BJ (cell line): ENCODE measurements at regions not wholly inside any gene's neighbourhood (a gene's known extent, or its start where the extent isn't known, plus 50 kb on each side); places are given as distances from the start of the nearest gene placed in this dataset.

Experiments
- CTCF ChIA-PET: fragments of 350-600 bp; formaldehyde crosslinking; extraction: SDS; loops from one replicate; lab custom pipeline; 2021; ENCODE audit warnings: antibody characterized with exemption, inconsistent platforms; lab: Yijun Ruan, JAX
- POLR2A ChIA-PET: fragments of 300-600 bp; sonication (Branson Sonifier 250); formaldehyde crosslinking; extraction: SDS; loops from one replicate; lab custom pipeline; 2021; ENCODE audit warnings: antibody characterized with exemption; lab: Charles Lee
- DNase-seq: peaks from one replicate; pipeline ENCODE4 v3.0.0-alpha.2; 2011; ENCODE audit warnings: low read depth
- H3K27me3 ChIP-seq: 2 replicates; pipeline ENCODE4 v1.6.0; 2011; ENCODE audit warnings: low read length; ENCODE audit not compliant: control insufficient read depth, insufficient read depth
- H3K36me3 ChIP-seq: 2 replicates; pipeline ENCODE4 v1.5.1; 2011; ENCODE audit warnings: low read length; ENCODE audit not compliant: control insufficient read depth, insufficient read depth
- H3K4me3 ChIP-seq: 2 replicates; pipeline ENCODE4 v1.5.1; 2011; ENCODE audit warnings: low read depth, mild to moderate bottlenecking, control low read depth, low read length
- TF ChIP-seq, protein P1 (sequence below): IDR thresholded peaks from 2 replicates; pipeline ENCODE4 v1.5.1; 2011; ENCODE audit warnings: low read depth, mild to moderate bottlenecking, control low read depth, inconsistent platforms, low read length, moderate library complexity; ENCODE audit not compliant: insufficient read depth

DNA sequence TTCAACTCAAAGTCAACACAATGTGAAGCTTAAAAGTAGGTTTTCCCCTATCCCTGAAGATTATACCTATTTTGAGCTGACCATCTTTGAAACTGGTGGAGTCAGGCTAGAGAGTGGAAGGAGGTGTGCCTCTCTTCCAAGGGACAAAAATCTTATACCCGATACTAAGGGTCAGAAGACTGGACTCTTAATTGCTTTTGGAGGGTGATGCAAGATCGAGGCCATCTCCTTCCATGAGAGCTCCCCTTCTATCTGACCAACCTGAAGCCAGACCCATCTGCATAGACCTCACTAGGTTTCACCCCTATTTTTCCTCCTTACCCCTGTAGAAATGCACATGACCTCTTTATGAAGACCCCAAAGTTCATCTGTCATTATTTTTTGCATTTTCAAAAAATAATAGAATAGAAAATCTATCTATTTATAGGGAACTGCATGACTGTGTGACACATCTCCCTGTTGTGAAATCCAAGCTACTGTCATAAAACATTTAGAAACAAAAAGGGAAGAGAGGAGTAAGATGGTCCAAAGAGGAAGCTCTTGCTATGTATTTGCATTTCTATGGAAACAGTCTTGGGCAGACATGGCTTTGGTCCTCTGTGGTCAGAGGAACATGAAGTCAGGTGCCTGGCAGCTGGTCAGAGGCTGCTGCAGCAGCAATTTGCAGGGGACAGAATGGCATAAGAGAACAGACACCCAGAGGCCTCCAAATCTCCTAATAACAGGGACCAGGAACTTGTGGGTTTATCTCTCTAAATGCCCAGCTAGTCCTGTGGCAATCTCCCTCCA lies 349.2 kb downstream of the MAFB start:
- CTCF ChIA-PET, result interaction anchor here (1.8 kb wide), 1 partner anchor 12 kb away, joined by 4 read pairs; no protein-coding TSS in a partner anchor
- DNase-seq, result no peak
- no peak overlapping the region for H3K4me3 ChIP-seq
- no peaks in the 10 kb centered on the region for H3K27me3 ChIP-seq
- POLR2A ChIA-PET, result interaction anchor here (0.5 kb wide), 1 partner anchor 820 kb away, joined by 3 read pairs; no protein-coding TSS in a partner anchor
- no peaks in the 10 kb centered on the region; the same call in 1 of the 2 replicates for H3K36me3 ChIP-seq
- TF ChIP-seq, protein P1, sequence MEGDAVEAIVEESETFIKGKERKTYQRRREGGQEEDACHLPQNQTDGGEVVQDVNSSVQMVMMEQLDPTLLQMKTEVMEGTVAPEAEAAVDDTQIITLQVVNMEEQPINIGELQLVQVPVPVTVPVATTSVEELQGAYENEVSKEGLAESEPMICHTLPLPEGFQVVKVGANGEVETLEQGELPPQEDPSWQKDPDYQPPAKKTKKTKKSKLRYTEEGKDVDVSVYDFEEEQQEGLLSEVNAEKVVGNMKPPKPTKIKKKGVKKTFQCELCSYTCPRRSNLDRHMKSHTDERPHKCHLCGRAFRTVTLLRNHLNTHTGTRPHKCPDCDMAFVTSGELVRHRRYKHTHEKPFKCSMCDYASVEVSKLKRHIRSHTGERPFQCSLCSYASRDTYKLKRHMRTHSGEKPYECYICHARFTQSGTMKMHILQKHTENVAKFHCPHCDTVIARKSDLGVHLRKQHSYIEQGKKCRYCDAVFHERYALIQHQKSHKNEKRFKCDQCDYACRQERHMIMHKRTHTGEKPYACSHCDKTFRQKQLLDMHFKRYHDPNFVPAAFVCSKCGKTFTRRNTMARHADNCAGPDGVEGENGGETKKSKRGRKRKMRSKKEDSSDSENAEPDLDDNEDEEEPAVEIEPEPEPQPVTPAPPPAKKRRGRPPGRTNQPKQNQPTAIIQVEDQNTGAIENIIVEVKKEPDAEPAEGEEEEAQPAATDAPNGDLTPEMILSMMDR, result no peak

DNA sequence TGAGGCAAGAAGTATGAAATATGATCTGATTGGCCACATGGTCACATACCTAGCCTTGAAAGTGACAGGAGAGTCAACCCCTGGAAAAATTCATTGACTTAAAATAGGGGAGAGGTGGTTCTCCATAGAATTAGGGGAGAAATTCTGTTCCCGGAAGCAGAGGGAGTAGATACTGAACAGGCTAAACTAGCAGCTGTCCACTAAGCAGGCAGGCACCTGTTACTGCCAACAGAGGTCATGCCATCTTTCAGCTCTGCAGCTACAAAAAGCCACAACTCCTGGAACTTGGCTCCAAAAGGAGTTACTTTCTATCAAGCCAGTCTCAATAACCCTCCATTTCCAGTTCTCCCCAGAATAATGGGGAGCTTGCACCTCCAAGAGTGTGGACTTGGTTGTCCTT lies 352.5 kb downstream of the MAFB start:
- TF ChIP-seq, protein P1, result no peak
- Histone ChIP-seq H3K4me3 (no peak overlapping the region), H3K36me3 (no peaks in the 10 kb centered on the region), H3K27me3 (no peaks in the 10 kb centered on the region)
- ChIA-PET POLR2A (no interaction called here), CTCF (no interaction called here)
- no peak for DNase-seq

GRCh38 chr20:40335901-40336351 lies 353.1 kb downstream of the MAFB start:
- Histone ChIP-seq H3K27me3 (no peaks in the 10 kb centered on the region), H3K4me3 (no peak overlapping the region), H3K36me3 (no peaks in the 10 kb centered on the region)
- TF ChIP-seq, protein P1, result no peak
- POLR2A ChIA-PET, result no interaction called here
- DNase-seq, result no peak
- CTCF ChIA-PET, result interaction anchor here (1.2 kb wide), 1 partner anchor 354 kb away, joined by 3 read pairs; no protein-coding TSS in a partner anchor

GRCh38 chr20:40335437-40335836 lies 353.6 kb downstream of the MAFB start:
- POLR2A ChIA-PET, result no interaction called here
- H3K4me3 ChIP-seq, result no peak overlapping the region
- no peaks in the 10 kb centered on the region for H3K36me3 ChIP-seq
- H3K27me3 ChIP-seq, result no peaks in the 10 kb centered on the region
- TF ChIP-seq, protein P1, result no peak
- CTCF ChIA-PET, result interaction anchor here (1.2 kb wide), 1 partner anchor 355 kb away, joined by 3 read pairs; no protein-coding TSS in a partner anchor
- DNase-seq, result no peak

GRCh38 chr20:40333591-40333990 lies 355.4 kb downstream of the MAFB start:
- no peak overlapping the region for H3K4me3 ChIP-seq
- TF ChIP-seq, protein P1, result no peak
- DNase-seq, result no peak
- POLR2A ChIA-PET, result no interaction called here
- no peaks in the 10 kb centered on the region for H3K27me3 ChIP-seq
- no peaks in the 10 kb centered on the region for H3K36me3 ChIP-seq
- CTCF ChIA-PET, result no interaction called here
